Hepatocyte (in vitro differentiated cells): ENCODE measurements at regions not wholly inside any gene's neighbourhood (a gene's known extent, or its start where the extent isn't known, plus 50 kb on each side); places are given as distances from the start of the nearest gene placed in this dataset.

Experiments
- CTCF ChIP-seq: fragments of 200-600 bp; sonication (generic); IDR thresholded peaks from 2 replicates; pipeline ENCODE4 v1.5.1; 2016; ENCODE audit warnings: antibody characterized with exemption, mild to moderate bottlenecking; ENCODE audit not compliant: poor library complexity
- EZH2 ChIP-seq: fragments of 200-600 bp; sonication (generic); IDR thresholded peaks from 2 replicates; pipeline ENCODE4 v1.6.1; 2016; ENCODE audit warnings: antibody characterized with exemption, mild to moderate bottlenecking, borderline replicate concordance
- EZH2phosphoT487 ChIP-seq: fragments of 200-600 bp; sonication (generic); IDR thresholded peaks from one replicate; pipeline ENCODE4 v1.6.1; 2018; ENCODE audit warnings: antibody characterized with exemption, mild to moderate bottlenecking, low read depth, moderate library complexity; ENCODE audit not compliant: unreplicated experiment, severe bottlenecking

DNA sequence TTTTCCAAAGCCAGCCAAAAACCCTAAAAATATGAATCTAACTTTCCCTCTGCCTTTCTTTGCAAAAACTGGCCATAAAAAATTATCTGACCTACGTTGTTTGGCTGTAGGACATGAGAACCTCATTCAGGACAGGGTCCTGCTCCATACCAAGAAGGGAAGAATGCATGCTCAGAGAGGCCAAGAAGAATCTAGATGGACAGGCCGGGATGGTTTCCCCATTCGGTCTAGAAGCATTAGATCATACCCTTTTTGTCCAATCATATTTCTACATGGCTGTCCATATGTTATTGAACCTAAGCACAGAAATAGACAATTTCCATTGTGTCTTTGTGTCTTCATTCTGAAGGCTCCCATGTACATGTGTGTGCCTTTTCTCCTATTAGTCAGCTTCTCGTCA, 2120.4 kb upstream of the PIK3C3 start:
- no peak for TF ChIP-seq CTCF
- no peak for TF ChIP-seq EZH2
- TF ChIP-seq EZH2phosphoT487 = no peak
